ENCODE measurements at regions not wholly inside any gene's neighbourhood (a gene's known extent, or its start where the extent isn't known, plus 50 kb on each side); places are given as distances from the start of the nearest gene placed in this dataset.
"Not testable (repeated sequence)": the region's sequence is repeated elsewhere in the genome, so short reads cannot be mapped to it uniquely, and the experiment has no call there.

- no peak for DNase-seq (ENCODE audit: low read depth in 3 of 3, low spot score in 1 of 3)
Observed at GRCh38 chr7:155935005-155935557, 122.8 kb upstream of the SHH start.

DNA sequence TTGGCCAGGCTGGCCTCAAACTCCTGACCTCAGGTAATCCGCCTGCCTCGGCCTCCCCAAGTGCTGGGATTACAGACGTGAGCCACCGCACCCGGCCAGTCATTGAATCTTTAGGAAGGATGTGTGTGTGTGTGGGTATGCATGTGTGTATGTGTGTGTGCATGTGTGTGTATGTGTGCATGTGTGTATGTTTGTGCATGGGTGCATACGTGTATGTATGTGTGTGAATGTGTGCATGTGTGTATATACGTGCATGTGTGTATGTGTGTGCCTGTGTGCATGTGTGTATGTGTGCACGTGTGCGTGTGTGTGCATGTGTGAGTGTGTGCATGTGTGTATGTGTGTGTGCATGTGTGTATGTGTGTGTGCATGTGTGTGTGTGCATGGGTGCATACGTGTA lies 120.1 kb upstream of the SHH start:
- not testable (repeated sequence) for DNase-seq (ENCODE audit: low read depth in 3 of 3, low spot score in 1 of 3)

DNA sequence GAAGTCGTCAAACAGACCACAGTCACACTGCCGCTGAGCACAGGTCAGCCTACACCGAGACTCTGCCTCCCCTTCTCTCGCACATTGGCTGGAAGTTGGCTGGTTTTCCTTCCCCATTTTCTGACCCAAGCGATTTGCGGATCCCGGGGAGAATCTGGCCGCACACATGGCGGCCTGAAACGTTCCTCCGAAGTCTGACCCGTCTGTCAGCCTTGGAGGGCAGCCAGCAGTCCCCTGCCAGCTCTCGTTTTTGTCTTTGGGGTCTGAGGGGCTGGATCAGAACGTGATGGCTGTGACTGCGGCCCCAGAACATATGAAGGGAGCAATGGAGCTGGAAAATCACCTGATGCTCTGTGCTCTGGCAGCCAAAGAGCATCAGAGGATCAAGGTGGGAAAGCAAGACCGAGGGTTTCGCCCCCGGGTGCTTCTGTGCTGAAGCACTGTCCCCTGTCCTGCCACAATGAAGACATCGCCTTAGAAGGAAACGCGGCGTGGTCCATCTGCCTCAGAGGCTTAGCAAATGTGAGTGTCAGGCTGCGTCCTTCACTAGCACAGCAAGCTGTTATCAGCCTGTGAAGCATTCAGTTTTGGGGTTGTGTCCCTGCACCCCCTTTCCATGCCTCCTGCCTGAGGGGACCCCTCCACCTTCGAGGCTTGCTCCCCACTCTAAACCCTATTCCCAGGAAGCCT lies 119.3 kb upstream of the SHH start:
- no peak for DNase-seq (ENCODE audit: low read depth in 3 of 3, low spot score in 1 of 3)

DNA sequence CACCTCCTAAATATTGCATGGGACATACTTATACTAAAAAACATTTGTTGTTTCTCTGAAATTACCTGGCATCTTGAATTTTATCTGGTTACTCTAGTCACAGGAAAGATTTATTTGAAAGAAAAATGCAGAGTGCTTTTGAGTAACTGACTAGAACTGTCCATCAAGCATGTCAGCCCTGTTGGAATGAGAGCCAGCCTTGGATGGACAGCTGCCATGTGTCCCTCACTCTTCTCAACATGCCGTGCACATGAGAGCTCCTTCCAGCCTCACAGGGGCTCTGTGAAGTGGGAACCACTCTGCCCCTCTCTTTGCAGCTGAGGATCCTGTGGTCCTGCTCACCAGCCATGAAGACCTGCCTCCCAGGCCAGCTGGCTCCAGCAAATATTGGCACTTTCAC lies 118.3 kb upstream of the SHH start:
- no peak for DNase-seq (ENCODE audit: low read depth in 3 of 3, low spot score in 1 of 3)

DNA sequence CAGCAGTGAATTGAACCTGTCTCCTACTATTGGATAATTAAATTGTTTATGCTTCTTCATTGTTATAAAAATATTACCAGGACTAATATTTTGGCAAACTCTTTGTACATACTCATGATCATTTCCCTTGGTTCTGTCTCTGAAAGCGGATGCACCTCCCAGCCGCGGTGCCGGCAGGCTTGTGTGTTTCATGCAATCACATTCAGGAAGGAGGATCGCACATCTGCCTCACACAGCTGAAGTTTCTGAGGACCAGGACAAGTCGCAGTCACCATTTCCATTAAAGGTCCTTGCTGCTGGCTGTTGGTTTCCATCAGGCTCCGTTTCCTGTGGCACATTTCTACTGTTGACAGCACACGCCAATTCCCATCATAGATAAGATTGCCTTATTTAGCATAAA lies 117.8 kb upstream of the SHH start:
- DNase-seq (ENCODE audit: low read depth in 3 of 3, low spot score in 1 of 3) = no peak

GRCh38 chr7:155928583-155928982 lies 116.3 kb upstream of the SHH start:
- no peak for DNase-seq (ENCODE audit: low read depth in 3 of 3, low spot score in 1 of 3)

- DNase-seq (ENCODE audit: low read depth in 3 of 3, low spot score in 1 of 3) = no peak
Observed at GRCh38 chr7:155927905-155928304, 115.6 kb upstream of the SHH start.

DNA sequence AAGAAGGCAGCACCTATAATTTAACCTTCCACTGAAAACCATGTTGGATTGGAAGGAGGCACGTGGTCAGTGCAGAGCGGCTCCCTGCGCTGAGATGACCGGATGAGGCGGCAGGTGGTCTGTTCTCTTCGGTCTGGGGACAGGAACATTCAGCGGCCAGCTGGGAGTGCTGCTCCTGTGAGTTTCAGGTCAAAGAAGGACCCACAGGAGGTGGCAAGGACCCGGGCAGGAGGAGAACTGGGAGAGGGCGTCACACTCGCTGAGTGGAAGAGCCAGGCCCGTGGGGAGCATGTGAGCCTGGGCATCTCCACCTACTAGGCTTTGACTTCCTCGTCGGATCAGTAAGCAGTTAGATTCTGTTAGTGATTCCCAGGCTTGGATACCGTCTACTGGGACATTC lies 113.4 kb upstream of the SHH start:
- no peak for DNase-seq (ENCODE audit: low read depth in 3 of 3, low spot score in 1 of 3)

- no peak for DNase-seq (ENCODE audit: low read depth in 3 of 3, low spot score in 1 of 3)
Observed at GRCh38 chr7:155922067-155922816, 110.0 kb upstream of the SHH start.

- no peak for DNase-seq (ENCODE audit: low read depth in 3 of 3, low spot score in 1 of 3)
Observed at GRCh38 chr7:155921804-155922066, 109.5 kb upstream of the SHH start.

- DNase-seq (ENCODE audit: low read depth in 3 of 3, low spot score in 1 of 3) = no peak
Observed at GRCh38 chr7:155921086-155921803, 109.0 kb upstream of the SHH start.

DNA sequence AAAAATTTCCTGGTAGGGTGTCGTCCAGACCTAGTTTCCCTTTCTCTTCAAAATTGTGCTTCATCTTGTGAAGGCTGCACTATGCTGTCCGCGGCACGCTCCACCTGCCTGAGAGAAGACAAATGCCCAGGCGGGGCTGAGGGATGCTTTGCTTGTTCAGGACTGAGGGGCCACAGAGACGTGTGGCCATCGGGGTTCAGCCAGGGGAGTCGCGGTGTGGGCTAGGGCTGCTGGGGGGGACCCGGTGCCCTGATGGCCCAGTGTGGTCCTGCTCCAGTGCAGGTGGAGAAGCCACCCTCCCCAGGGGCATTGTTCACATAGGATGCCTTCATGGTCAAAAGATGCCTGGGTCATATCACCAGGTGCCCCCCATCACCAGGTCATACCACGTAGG lies 107.8 kb upstream of the SHH start:
- no peak for DNase-seq (ENCODE audit: low read depth in 3 of 3, low spot score in 1 of 3)

DNA sequence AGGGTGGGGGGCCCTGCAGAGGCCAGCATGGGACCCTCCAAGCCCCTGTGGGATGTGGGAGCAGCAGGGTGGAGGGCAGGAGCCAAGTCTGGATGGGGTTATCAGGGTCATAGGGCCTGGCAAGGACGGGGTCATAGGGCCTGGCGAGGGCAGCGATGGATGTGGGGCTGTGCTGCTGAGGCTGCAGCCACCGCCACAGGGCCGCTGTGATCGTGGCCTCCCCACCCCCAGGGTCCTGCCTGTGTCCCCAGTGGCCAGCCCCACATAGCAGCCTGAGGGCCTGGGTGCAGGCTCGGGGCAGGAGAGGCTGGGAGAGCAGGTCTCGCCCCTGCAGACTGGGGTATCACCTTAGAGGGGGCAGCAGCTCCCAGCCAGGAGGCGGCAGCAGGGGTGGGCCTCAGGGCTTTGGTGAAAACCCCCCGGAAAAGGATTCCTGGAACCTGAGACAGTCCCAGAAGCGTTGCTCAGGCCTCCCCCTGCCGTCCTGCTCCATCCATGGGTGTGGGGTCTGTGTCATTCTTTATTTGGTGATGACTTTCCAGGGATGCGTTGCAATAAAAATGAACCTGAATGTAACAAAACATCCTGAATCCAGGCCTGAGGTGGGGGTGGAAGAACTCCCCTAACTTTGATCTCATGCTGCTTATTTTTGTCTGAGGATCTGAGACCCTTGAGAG lies 107.3 kb upstream of the SHH start:
- no peak for DNase-seq (ENCODE audit: low read depth in 3 of 3, low spot score in 1 of 3)

- no peak for DNase-seq (ENCODE audit: low read depth in 3 of 3, low spot score in 1 of 3)
Observed at GRCh38 chr7:155918720-155919390, 106.6 kb upstream of the SHH start.

- no peak for DNase-seq (ENCODE audit: low read depth in 3 of 3, low spot score in 1 of 3)
Observed at GRCh38 chr7:155917836-155918430, 105.7 kb upstream of the SHH start.

DNA sequence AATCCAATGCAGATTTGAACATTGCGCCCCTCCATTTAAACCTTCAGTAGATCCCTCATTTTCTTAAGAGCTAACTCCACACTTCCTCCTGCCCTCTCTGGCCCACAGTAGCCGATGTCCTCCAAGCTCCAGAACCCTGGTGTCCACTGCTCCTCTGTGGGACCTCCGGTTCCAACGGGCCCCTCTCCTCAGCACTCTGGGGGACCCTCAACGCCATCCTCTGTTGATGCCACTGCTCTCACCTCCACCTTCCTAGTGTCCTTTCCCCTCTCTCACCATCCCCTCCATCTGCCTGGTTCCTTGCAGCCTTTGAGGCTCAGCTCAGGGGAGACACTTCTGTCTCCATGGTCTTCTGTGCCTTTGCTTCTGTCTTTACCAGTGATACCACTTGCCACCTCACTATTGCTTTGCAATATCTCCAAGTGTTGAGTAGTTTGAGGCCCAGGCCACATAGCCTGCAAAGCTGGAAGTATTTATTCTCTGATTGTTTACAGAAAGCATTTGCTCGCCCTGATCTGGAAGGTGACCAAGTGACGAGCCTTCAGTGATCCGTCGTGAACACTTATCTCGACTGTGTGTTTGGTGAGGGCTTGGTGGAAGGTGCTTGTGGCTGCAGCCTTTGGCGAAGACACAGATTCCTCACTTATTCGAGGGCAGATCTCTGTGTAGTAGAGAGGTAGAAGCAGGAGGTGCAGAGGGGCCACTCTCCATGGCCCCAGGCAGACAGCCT lies 104.8 kb upstream of the SHH start:
- DNase-seq (ENCODE audit: low read depth in 3 of 3, low spot score in 1 of 3) = no peak

GRCh38 chr7:155914341-155914740 lies 102.1 kb upstream of the SHH start:
- no peak for DNase-seq (ENCODE audit: low read depth in 3 of 3, low spot score in 1 of 3)

DNA sequence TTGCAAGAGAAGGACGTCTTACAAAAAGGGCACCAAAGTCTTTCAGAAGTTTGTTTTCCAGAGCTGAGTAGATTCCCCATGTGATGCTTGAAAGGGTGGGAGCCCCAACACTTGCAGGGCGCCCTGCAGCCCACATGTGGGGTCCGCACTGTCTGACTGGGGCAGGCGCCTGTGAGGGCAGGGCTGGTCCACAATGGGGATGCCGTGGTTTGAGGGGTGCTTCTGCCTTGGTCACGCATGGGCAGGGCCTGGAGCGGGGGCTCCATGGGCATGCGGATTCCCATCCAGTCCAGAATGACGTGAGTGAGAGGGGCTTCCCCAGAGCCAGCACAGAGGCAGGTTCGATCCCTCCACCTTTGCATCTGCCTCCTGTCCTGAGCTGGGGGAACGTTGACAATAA lies 101.5 kb upstream of the SHH start:
- no peak for DNase-seq (ENCODE audit: low read depth in 3 of 3, low spot score in 1 of 3)

DNA sequence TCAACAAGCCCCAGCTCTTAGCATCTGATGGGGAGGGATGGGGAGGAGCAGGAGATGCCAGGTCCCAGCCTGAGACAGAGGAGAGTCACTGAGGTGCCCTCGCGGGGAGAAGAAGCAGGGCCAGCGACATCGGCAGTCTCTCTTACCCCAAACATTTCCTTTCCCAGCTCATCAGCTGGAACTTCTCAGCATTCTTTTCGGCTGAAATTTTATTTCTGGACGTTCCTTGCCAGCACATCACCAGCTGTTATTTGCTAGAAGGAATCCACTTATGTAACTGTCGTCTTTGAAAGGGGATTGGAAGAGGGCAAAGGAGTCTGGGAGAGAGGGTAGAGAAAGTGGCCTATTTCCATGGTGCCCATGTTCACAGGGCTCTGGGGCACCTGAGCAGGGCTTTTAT lies 101.0 kb upstream of the SHH start:
- DNase-seq (ENCODE audit: low read depth in 3 of 3, low spot score in 1 of 3) = no peak

DNA sequence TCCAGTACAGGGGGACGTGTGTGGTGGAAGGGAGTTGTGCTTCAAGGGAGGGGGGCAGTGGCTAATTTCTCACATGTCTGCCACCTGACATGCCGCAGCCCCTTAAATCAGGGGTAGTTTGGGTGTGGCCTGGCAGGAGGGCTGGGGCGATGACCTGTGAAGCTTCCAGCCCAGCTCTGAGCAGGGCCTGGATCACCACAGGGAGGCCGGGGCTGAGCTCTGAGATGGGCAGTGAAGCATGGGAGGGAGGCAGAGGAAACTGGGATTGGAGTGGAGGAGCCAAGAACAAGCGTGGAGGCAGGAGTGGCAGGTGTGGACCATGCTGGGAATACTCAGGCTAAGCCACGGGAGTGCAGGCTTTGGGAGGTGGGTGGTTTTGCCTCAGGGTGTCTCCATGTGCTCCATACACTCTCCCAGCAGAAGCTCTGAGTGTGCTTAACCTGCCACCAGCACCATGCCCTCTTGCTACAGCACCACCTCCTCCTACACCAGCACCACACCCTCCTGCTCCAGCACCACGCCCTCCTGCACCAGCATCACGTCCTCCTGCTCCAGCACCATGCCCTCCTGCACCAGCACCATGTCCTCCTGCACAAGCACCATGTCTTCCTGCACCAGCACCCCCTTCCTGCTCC lies 99.3 kb upstream of the SHH start:
- no peak for DNase-seq (ENCODE audit: low read depth in 3 of 3, low spot score in 1 of 3)

Measured in stimulated activated CD4-positive, alpha-beta T cell treated with anti-CD3 and anti-CD28 coated beads, TNF-alpha, amount 100 ng/mL, for 1 hour (primary cell).